GM19238 (cell line): ENCODE measurements at regions not wholly inside any gene's neighbourhood (a gene's known extent, or its start where the extent isn't known, plus 50 kb on each side); places are given as distances from the start of the nearest gene placed in this dataset.

Source experiments
- DNase-seq: peaks from one replicate; pipeline ENCODE4 v3.0.0; 2011; ENCODE audit warnings: low spot score; ENCODE audit not compliant: insufficient read length

- no peak for DNase-seq
Measured at GRCh38 chr4:134375775-134376174, 174.2 kb upstream of the PABPC4L start.

GRCh38 chr4:134365852-134366251 lies 164.3 kb upstream of the PABPC4L start:
- DNase-seq = no peak

GRCh38 chr4:134364928-134365327 lies 163.3 kb upstream of the PABPC4L start:
- no peak for DNase-seq

- DNase-seq = no peak
Measured at GRCh38 chr4:134345244-134345643, 143.7 kb upstream of the PABPC4L start.

- DNase-seq = no peak
Measured at GRCh38 chr4:134343656-134344055, 142.1 kb upstream of the PABPC4L start.

GRCh38 chr4:134343081-134343480 lies 141.5 kb upstream of the PABPC4L start:
- no peak for DNase-seq

GRCh38 chr4:134337574-134337973 lies 136.0 kb upstream of the PABPC4L start:
- DNase-seq = no peak

- no peak for DNase-seq
Measured at GRCh38 chr4:134328741-134329140, 127.2 kb upstream of the PABPC4L start.

- no peak for DNase-seq
Measured at GRCh38 chr4:134327274-134328122, 125.9 kb upstream of the PABPC4L start.

GRCh38 chr4:134326866-134327265 lies 125.3 kb upstream of the PABPC4L start:
- no peak for DNase-seq

GRCh38 chr4:134324179-134324578 lies 122.6 kb upstream of the PABPC4L start:
- no peak for DNase-seq

- no peak for DNase-seq
Measured at GRCh38 chr4:134320048-134320447, 118.5 kb upstream of the PABPC4L start.

GRCh38 chr4:134313591-134313990 lies 112.0 kb upstream of the PABPC4L start:
- DNase-seq = no peak

- DNase-seq = no peak
Measured at GRCh38 chr4:134309715-134310114, 108.1 kb upstream of the PABPC4L start.

GRCh38 chr4:134308910-134309309 lies 107.3 kb upstream of the PABPC4L start:
- no peak for DNase-seq

GRCh38 chr4:134298313-134298712 lies 96.7 kb upstream of the PABPC4L start:
- DNase-seq = no peak

- no peak for DNase-seq
Measured at GRCh38 chr4:134297765-134298164, 96.2 kb upstream of the PABPC4L start.

GRCh38 chr4:134282680-134283079 lies 81.1 kb upstream of the PABPC4L start:
- no peak for DNase-seq

GRCh38 chr4:134278675-134279074 lies 77.1 kb upstream of the PABPC4L start:
- DNase-seq = no peak

GRCh38 chr4:134276476-134276875 lies 74.9 kb upstream of the PABPC4L start:
- DNase-seq = no peak

GRCh38 chr4:134260126-134260525 lies 58.5 kb upstream of the PABPC4L start:
- DNase-seq = no peak
